MM.1S (cell line): ENCODE measurements at regions not wholly inside any gene's neighbourhood (a gene's known extent, or its start where the extent isn't known, plus 50 kb on each side); places are given as distances from the start of the nearest gene placed in this dataset.

Experiments
- DNase-seq: peaks from one replicate; pipeline ENCODE4 v3.0.0-alpha.2; 2015
- H2AFZ ChIP-seq: fragments of 300-600 bp; sonication (generic); 2 replicates; pipeline ENCODE4 v1.6.0; 2016; ENCODE audit warnings: antibody characterized with exemption, low read length
- H3F3A ChIP-seq: fragments of 300-600 bp; sonication (generic); 2 replicates; pipeline ENCODE4 v1.6.1; 2016; ENCODE audit warnings: mild to moderate bottlenecking, antibody characterized with exemption, low read length, moderate library complexity, mixed read lengths; ENCODE audit not compliant: insufficient read depth
- H3K27ac ChIP-seq: fragments of 300-600 bp; sonication (generic); 2 replicates; pipeline ENCODE4 v1.5.1; 2016; ENCODE audit warnings: mild to moderate bottlenecking, low read length
- H3K27me3 ChIP-seq: fragments of 300-600 bp; sonication (generic); replicated peaks from 2 replicates; pipeline ENCODE4 v1.6.0; 2016; ENCODE audit warnings: low read length; ENCODE audit not compliant: insufficient read depth
- H3K36me3 ChIP-seq: fragments of 300-600 bp; sonication (generic); replicated peaks from 2 replicates; pipeline ENCODE4 v1.6.1; 2016; ENCODE audit warnings: mild to moderate bottlenecking, low read length, mixed read lengths; ENCODE audit not compliant: insufficient read depth
- H3K4me1 ChIP-seq: fragments of 300-600 bp; sonication (generic); 2 replicates; pipeline ENCODE4 v1.6.1; 2016; ENCODE audit warnings: low read length, mixed read lengths
- H3K4me2 ChIP-seq: fragments of 300-600 bp; sonication (generic); 2 replicates; pipeline ENCODE4 v1.6.0; 2016; ENCODE audit warnings: low read depth, low read length
- H3K4me3 ChIP-seq: fragments of 300-600 bp; sonication (generic); 2 replicates; pipeline ENCODE4 v1.5.1; 2016; ENCODE audit warnings: low read length, mixed read lengths
- H3K79me2 ChIP-seq: fragments of 300-600 bp; sonication (generic); 2 replicates; pipeline ENCODE4 v1.6.1; 2016; ENCODE audit warnings: mixed run types, low read length, mixed read lengths
- H3K9ac ChIP-seq: fragments of 300-600 bp; sonication (generic); 2 replicates; pipeline ENCODE4 v1.6.1; 2016; ENCODE audit warnings: low read length, mixed read lengths
- H3K9me2 ChIP-seq: fragments of 300-600 bp; sonication (generic); replicated peaks from 2 replicates; pipeline ENCODE4 v1.6.1; 2016; ENCODE audit warnings: mild to moderate bottlenecking, low read length, mixed read lengths; ENCODE audit not compliant: insufficient read depth
- H3K9me3 ChIP-seq: fragments of 300-600 bp; sonication (generic); replicated peaks from 2 replicates; pipeline ENCODE4 v1.6.1; 2016; ENCODE audit warnings: mild to moderate bottlenecking, low read length, mixed read lengths; ENCODE audit not compliant: insufficient read depth
- H4K20me1 ChIP-seq: fragments of 300-600 bp; sonication (generic); 2 replicates; pipeline ENCODE4 v1.6.1; 2016; ENCODE audit warnings: mild to moderate bottlenecking, low read length, moderate library complexity, mixed read lengths; ENCODE audit not compliant: insufficient read depth
- CTCF ChIP-seq: fragments of 300-600 bp; sonication (generic); IDR thresholded peaks from 2 replicates; pipeline ENCODE4 v1.5.1; 2016; ENCODE audit warnings: antibody characterized with exemption, low read length, mixed read lengths
- EZH2 ChIP-seq: fragments of 300-600 bp; sonication (generic); optimal IDR thresholded peaks from 2 replicates; pipeline ENCODE3; 2017; ENCODE audit warnings: low read depth, mild to moderate bottlenecking, antibody characterized with exemption, low read length, mixed read lengths
- EZH2phosphoT487 ChIP-seq: fragments of 300-600 bp; sonication (generic); IDR thresholded peaks from 2 replicates; pipeline ENCODE4 v1.6.1; 2018; ENCODE audit warnings: antibody characterized with exemption, low read length

DNA sequence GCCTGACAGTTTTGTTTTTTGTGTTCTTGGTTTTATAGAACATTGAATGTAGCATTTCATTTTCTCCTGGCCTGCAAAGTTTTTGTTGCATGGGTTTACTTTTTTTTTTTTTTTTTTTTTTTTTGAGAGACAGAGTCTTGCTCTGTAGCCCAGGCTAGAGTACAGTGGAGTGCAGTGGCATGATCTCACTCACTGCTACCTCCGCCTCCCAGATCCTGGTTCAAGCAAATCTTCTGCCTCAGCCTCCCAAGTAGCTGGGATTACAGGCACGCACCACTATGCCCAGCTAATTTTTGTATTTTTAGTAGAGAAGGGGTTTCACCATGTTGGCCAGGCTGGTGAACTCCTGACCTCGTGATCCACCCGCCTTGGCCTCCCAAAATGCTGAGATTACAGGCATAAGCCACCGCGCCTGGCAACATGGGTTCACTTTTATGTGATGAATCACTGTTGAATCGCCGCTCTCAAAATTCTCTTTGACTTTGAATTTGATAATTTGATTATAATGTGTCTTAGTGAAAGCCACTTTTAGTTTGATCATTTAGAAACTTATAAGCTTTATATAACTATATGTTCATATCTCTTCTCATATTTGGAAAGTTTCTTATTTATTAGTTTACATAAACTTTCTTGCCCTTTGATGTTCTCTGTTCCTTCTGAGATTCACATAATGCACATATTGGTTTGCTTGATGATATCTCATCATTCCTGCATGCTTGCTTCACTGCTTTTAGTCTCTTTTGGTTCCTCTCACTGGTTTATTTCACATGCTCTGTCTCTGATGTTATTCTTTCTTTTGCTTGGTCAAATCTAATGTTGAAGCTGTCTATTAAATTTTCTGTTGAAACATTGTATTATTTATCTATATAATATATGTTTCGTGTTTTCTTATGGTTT lies 589.0 kb upstream of the CNTN5 start:
- no peaks in the 10 kb centered on the region for H3K79me2 ChIP-seq
- H3K4me3 ChIP-seq: no peak overlapping the region
- no peaks in the 10 kb centered on the region for H3K27me3 ChIP-seq
- no peaks in the 10 kb centered on the region for H3K4me1 ChIP-seq
- H3F3A ChIP-seq: no peaks in the 10 kb centered on the region
- H3K9ac ChIP-seq: no peak overlapping the region
- H3K27ac ChIP-seq: no peak overlapping the region
- no peak overlapping the region for H3K4me2 ChIP-seq
- no peaks in the 10 kb centered on the region for H3K9me2 ChIP-seq
- H2AFZ ChIP-seq: no peak overlapping the region
- H3K9me3 ChIP-seq: no peaks in the 10 kb centered on the region
- TF ChIP-seq EZH2 (no peak), CTCF (no peak), EZH2phosphoT487 (no peak)
- no peak for DNase-seq
- H4K20me1 ChIP-seq: no peaks in the 10 kb centered on the region
- H3K36me3 ChIP-seq: no peaks in the 10 kb centered on the region

DNA sequence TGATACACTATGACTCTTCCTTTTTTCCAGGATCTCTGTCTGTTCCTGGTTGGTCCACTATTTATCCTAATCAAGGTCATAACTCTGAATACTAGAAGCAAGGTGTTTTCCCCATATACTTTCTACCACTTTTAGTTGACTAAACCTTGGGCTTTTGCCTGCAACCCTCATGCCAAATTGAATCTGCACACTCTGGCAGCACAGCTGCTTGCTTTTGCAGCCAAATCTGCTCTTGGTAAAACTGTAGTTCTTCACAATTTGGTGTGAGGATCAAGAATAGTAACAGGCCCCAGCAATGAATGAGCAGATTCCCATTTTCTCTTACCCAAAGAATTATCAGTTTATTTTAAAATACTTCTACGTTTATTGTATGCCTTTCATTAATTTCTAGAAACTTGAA lies 586.5 kb upstream of the CNTN5 start:
- Histone ChIP-seq H3K36me3 (no peaks in the 10 kb centered on the region), H3K27me3 (no peaks in the 10 kb centered on the region)
- no peak for TF ChIP-seq EZH2
- TF ChIP-seq EZH2phosphoT487: no peak
- no peak for TF ChIP-seq CTCF

GRCh38 chr11:98453378-98453777 lies 567.4 kb upstream of the CNTN5 start:
- TF ChIP-seq EZH2phosphoT487 (no peak), EZH2 (no peak), CTCF (no peak)
- Histone ChIP-seq H4K20me1 (no peaks in the 10 kb centered on the region), H3K9me2 (no peaks in the 10 kb centered on the region), H3K4me3 (no peak overlapping the region), H3K27me3 (no peaks in the 10 kb centered on the region), H3K36me3 (no peaks in the 10 kb centered on the region), H3K4me2 (no peak overlapping the region), H3K4me1 (no peaks in the 10 kb centered on the region), H3F3A (no peaks in the 10 kb centered on the region), H3K79me2 (no peaks in the 10 kb centered on the region), H3K9me3 (no peaks in the 10 kb centered on the region), H3K9ac (no peak overlapping the region), H2AFZ (no peak overlapping the region), H3K27ac (no peak overlapping the region)
- no peak for DNase-seq

More for the DNA sequence above, 586.5 kb upstream of the CNTN5 start:
- Histone ChIP-seq H3F3A (no peaks in the 10 kb centered on the region), H3K4me2 (no peak overlapping the region), H3K9ac (no peak overlapping the region), H2AFZ (no peak overlapping the region), H4K20me1 (no peaks in the 10 kb centered on the region), H3K9me3 (no peaks in the 10 kb centered on the region), H3K4me1 (no peaks in the 10 kb centered on the region), H3K4me3 (no peak overlapping the region), H3K79me2 (no peaks in the 10 kb centered on the region), H3K27ac (no peak overlapping the region), H3K9me2 (no peaks in the 10 kb centered on the region)
- no peak for DNase-seq
